ENCODE measurements at regions not wholly inside any gene's neighbourhood (a gene's known extent, or its start where the extent isn't known, plus 50 kb on each side); places are given as distances from the start of the nearest gene placed in this dataset.
"Not testable (repeated sequence)": the region's sequence is repeated elsewhere in the genome, so short reads cannot be mapped to it uniquely, and the experiment has no call there.

DNA sequence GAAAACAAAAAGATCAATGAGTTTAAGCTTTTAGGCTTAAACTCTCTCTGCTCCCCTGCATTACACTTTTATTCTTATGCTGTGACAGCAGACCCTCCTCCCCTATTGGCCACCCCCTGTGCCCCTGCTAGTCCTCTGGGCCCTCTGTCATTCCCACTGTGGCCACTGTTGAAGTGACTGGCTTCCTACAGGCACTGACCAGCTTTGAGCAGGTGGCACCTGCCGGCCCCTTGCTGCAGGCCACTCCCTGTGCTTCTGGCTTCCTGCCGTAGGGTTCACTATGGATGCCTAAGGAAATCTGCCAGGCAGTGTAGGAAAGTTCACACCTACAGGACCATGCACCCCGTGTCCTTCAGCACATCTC, 156.5 kb upstream of the L3MBTL4 start:
- no peak for DNase-seq (ENCODE audit: low read depth)

DNA sequence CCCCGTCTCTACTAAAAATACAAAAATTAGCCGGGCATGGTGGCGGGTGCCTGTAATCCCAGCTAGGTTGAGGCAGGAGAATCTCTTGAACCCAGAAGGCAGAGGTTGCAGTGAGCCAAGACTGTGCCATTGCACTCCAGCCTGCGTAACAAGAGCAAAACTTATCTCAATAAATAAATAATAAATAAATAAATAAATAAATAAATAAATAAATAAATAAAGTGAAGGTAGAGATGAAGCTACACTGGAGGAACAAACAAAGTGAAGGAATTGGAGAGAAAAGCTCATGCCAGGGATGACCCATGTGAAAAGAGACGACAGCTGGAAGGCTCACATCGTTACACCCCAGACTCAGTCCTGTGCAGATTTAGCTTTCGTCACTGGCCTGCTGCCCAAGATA, 157.3 kb upstream of the ARHGAP28 start:
- not testable (repeated sequence) for DNase-seq (ENCODE audit: low read depth)

DNA sequence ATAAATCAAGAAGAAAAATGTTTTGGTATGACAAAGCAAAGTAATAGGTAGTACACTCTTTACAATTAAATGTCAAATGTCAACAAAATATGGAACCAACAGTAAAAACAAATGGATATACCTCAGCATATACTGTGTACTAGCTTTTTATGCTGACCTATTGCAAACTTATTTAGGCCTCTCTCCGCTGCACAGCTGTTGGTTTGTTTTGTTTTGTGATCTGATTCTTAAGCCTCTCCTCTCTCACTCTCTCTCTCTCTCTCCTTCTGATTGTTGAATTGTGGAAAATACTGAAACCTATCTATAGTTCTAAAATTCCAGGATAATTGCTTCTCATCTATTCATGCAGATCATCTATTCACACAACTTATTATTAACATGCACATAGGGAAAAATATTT, 154.9 kb upstream of the ARHGAP28 start:
- no peak for DNase-seq (ENCODE audit: low read depth)

DNA sequence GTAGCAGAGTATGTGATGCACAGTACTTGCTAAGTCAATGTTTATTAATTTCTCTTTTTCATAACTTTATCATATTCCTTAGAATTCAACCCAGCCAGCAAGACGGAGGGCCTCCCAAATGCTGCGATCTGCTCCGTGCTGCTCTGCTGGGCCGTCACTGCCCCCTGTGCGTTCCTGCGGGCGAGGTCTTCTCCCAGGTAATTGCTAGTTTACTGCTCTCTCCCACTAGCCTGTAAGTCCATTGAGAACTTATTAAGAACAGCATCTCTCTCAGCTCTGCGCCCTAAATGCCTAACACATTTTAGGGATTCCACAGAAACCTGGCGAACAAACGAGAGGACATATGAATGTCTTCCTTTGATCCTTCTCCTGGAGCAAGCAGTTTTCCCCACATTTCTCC, 153.6 kb upstream of the ARHGAP28 start:
- no peak for DNase-seq (ENCODE audit: low read depth)

DNA sequence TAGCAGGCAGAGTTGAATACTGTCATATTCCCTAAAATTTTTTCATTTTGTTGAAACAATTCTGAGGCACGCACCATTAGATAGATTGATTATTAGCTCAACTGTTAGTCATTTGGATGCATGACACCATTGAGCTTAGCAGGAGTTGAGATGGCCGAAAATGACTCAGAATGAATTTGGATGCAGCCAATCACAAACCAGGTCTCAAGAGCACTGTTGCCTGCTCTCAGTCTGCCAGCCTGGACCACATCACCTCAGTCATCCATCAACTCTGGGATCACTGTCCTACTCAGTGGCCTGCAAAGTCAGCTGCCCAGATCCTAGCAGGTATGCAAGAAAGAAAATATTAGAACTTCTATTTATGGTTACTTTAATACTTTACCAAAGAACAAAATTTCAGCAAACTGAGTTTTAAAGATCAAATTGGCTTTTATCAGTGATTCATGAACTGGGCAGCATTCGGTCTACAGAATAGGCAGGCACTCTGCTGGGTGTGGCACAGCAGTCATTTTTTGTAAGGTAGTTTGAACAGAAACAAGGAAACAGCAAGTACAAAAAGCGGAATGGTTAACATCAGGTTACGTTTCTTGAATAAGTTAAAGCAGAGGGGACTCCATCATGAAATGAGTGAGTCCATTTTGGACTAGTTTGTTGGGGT, 152.7 kb upstream of the ARHGAP28 start:
- no peak for DNase-seq (ENCODE audit: low read depth)

DNA sequence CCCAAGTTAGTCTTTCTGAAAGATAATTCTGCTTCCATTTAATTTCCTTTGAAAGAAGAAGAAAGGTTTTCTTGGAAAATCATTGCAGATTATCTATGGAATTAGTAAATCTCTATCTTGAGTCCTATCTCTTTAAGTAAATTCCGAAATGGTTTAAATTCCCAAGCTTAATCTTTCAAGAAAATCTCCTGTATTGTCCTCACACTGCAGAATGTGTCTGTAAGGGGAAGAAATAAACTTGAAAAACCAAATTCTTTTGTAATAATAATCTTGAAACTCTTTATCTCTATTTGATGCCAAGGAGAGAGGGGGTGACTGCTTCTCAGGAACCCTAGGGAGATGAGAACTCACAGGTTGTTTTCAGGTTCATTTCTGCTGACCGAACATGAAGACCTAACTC, 150.8 kb upstream of the ARHGAP28 start:
- no peak for DNase-seq (ENCODE audit: low read depth)

DNA sequence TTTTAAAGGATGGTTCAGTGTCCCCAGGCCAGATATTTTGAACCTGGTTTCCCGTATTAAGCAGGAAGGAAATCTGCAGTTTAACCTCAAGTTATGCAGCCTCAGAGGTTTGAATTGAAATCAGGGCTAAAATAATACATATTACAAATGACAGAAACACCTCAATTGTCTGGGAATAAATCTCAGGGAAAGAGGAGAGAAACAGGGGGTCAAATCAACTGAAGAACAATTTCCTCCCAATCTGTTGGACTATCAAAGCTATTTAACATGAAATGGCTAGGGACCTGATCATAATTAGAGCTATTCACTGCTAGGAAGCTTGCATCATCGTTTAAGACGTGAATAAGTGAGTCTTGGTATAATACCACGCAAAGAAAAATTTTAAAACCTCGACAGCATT, 150.0 kb upstream of the ARHGAP28 start:
- no peak for DNase-seq (ENCODE audit: low read depth)

DNA sequence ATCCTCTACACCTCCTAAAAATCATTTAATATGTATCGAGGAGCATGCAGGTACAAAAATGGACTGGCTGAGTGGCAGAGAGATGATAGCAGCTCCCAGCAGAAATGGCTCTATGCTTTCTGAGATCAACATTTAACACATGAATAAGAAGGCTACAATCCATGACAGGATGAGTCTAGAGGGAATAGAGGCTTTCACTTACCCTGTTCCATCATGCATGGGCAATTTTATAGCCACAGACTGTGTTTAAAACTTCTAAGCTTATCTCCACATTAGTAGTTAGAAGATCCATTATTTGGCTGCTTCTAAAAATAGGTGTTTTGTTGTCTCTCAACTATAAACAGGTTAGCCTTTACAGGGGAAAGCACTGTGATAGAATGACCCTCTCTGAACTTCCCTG, 149.1 kb upstream of the ARHGAP28 start:
- DNase-seq (ENCODE audit: low read depth) = no peak

DNA sequence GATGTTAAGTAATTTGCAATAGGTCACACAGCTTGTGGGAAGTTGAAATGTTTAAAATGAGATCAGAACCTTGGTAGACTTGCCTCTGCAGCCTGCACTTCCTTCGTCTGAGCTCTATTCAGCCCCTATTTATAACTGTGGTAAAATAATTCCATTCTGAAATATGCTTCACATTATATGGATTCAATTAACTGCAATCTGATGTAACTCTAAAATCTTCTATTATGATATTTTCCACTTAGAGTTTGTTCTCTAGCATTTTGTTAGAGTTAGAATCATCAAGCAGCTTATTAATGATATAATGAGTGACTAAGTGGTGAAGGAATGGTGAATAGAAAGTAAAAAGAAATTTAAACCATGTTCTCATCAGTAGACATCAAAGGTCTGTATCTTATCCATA, 139.6 kb upstream of the ARHGAP28 start:
- DNase-seq (ENCODE audit: low read depth) = no peak

DNA sequence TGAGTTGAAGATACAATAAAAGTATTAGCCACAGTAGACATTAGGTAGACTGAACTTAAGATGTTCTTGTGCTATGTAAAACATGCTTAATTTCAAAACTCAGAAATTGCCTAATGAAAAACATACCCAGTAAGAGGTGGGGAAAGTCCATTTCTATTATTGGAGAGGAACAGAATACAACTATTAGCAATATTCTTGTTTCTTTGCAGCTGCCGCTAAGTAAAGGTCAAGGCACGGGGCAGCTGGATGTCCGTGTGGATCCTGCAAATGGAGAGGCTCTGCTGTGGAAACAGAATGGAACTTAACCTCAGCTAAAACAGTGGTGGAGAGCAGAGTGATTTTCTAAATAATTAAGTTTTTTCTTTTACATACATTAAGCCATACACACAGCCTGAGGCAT, 139.2 kb upstream of the ARHGAP28 start:
- no peak for DNase-seq (ENCODE audit: low read depth)

DNA sequence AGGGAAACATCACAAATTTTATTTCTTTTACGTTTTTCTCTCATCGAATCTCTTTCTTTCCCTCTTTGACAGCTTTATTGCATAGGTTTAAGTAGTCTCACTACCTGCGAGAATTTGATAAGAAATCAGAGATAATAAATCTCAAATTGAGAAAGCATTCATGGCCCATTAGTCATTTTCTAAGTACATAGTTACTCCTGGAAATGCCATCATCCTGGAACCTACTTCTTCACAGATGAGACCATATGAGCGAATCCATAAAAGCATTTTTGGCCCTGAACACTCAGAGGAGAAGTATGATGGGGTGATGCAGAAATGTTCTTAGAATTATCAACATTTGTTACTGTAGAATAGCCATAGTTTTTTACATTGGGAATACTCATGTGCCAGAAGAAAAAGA, 138.0 kb upstream of the ARHGAP28 start:
- peak; percentile 35 for DNase-seq (ENCODE audit: low read depth)

DNA sequence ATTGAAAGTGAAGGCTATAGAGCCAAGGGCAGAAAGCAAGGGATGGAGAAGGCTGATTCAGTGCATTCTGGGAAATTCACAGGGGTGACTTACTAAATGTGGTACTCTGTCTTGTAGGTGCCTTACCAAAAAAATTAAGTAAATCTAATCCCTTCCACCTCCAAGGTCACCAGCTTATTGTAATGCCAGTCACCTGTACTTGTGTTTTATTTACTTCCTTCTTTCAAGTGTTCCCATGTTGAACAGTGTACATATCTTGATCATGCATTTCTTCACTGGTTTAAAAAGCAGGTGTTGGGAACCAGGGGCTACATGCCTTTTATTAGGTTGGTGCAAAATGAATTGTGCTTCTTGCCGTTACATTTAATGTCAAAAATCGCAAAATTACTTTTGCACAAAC, 137.0 kb upstream of the ARHGAP28 start:
- no peak for DNase-seq (ENCODE audit: low read depth)

DNA sequence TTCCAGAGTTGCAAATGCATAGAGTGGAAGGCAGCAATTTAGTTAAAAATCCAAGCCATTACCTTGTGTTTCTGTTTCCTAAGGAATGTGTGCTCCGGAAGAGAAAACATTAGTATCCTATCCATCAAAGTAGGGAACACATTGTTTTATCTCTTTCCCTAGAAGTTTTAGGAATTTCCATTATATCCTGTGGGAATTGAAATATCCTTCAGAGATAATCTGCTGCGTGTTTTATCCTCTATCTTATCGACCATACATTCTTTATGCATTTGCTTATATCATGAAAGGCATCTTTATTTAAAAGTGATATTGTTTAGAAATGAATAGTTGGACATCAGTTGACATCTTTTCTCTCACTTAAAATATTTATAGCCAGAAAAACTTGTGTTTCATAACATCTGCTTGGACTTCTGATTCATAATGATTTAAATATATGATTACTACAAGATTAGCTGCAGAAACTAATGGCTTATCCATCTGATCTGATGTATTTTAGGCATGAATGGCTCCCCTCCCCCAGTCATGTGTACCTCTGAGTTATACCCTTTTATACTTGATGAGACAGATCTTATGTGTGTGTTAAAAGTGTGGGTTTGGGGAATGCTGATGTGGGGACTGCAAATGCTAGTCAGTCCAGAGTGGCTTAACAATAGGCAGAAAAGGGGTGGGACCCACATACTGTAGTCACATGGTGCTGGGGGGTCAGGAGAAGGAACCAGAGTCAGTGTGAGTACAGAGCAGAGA, 136.2 kb upstream of the ARHGAP28 start:
- no peak for DNase-seq (ENCODE audit: low read depth)

DNA sequence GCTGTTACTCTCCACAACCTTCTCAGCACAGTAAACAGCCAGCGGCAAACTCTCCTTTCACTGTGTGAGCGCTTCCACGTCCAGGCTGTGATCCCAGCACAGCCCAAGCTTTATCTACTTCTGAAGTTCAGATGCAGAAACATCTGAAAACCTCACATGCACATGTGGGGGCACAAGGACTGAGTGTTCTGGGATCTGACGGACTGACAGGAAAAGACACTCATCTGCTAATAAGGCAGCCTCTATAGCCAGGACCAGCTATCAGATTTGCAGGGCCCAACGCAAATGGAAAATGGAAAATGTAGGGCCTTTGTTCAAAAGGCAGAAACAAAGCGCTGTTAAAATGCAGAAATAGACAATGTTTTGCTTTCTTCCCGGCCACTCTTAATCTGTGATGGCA, 133.8 kb upstream of the ARHGAP28 start:
- no peak for DNase-seq (ENCODE audit: low read depth)

DNA sequence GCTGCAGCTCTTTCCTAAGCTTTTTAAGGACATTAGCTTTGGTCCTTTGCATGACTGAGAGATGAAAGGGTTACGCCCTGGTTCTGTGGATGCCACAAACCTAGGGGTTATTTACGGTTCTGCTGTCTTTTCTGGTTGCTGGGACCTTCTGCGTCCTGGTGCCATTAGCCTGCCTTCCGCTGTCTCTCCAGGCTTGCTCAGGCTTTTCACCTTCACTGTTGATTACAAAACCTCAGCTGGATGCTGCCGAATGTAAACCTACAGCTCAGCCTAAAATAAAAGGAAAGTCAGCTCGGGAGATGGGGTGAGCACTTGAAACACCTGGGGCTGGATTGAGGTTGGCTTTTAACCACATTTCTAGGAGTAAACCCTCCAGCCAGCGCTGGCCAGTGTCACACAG, 130.9 kb upstream of the ARHGAP28 start:
- no peak for DNase-seq (ENCODE audit: low read depth)

DNA sequence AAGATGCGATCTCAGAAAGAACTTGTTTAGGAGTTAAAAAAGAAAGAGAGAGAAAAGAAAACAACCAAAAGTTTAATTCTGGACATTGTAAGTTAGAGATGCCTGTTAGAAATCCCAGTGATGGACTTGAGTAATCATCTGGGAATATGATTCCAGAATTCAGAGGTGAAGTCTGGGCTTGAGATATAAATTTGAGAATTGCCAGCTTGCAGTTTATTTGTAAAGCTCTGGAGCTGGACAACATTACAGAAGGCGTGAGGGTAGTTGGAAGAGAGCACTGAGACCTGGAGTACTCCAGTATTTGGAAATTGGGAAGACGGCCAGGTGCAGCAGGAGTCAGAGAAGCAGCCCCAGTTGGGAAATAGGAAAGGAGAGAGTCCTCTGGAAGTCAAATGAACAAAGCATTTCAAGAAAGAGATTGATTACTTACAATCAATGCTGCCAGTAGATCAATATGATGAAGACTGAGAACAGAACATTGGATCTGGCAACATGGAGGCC, 128.8 kb upstream of the ARHGAP28 start:
- DNase-seq (ENCODE audit: low read depth) = no peak

DNA sequence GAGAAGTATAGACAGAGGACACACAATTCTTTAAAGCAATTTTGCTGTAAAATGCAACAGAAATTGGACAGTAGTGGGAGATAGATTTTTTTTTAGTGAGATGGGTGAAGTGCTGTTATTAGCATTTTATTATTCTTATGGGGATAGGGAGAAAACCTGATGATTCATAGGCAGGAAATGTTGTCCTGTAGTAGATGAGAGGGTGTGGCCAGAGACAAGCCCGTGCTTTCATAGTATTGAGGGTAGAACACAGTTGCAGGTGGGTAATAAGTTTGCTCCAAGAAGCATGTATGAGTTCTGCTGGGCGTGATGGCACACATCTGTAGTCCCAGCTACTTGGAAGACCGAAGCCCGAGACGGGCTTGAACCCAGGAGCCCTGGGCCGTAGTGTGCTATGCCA, 128.3 kb upstream of the ARHGAP28 start:
- peak; percentile 22 for DNase-seq (ENCODE audit: low read depth)

DNA sequence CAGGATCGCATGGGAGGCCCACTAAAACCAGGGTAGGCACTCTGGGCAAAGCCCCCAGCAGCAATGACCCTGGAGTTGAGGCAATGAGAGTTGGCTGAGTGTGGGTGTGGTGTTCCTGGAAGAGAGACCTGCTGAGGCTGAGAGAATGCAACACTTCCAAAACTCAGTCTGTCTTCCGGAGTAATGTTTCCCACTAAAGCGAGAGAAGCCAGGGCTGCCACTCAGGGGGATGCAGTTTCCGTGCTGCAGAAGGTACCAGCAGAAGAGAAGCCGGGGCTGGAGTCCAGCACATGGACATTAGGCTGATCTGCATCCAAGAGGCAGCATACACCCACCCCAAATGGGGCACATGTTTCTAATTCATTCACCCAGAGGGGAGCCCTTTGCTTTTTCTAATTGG, 127.2 kb upstream of the ARHGAP28 start:
- no peak for DNase-seq (ENCODE audit: low read depth)

DNA sequence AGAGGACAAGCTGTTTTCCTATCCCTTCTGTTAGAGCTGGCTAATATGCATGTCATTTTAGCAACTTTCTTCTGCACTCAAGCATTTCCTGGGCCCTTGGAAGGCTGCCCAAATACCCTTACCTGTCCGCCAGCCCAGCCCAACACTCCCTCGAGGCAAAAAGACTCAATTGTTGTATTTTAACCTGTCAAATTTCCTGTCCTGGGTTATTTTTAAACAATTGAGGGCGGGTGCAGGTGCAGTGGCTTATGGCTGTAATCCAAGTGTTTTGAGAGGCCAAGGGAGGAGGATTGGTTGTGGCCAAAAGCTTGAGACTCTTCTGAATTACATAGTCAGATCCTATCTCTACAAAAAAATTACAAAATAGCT, 125.0 kb upstream of the ARHGAP28 start:
- DNase-seq (ENCODE audit: low read depth) = no peak

DNA sequence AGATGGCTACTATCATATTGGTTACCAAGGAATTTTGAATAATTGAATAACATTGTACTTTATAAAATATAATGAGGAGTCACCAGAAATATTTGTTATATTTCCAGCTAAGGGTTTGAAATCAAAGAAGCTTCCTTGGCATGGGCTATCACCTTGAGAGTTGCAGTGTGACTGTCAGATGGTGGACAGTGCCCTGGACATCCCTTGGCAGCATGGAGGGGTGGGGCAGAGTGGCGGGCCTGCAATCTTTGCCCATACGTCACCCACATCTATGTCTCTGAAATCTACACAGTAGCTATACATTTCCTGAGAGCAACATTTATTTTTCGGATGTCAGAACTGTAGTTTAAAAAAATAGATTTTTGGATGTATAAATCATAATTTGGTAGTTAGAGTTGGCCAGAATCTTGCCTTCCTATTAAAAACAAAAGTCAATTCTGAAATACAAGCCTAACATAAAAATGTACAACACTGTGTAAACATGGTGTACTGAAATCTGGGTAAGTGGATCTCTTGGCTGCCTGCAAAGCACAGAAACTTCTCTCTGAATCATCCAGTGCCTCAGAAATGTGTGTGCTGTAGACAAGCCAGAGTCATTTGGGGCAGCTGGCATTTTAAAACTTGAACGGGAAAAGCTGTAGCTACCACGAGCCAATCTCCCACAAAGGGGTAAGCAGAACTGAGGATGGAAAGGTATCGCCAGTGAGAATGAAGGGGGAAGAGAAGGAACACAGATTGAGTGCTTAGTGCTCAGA, 124.2 kb upstream of the ARHGAP28 start:
- no peak for DNase-seq (ENCODE audit: low read depth)

DNA sequence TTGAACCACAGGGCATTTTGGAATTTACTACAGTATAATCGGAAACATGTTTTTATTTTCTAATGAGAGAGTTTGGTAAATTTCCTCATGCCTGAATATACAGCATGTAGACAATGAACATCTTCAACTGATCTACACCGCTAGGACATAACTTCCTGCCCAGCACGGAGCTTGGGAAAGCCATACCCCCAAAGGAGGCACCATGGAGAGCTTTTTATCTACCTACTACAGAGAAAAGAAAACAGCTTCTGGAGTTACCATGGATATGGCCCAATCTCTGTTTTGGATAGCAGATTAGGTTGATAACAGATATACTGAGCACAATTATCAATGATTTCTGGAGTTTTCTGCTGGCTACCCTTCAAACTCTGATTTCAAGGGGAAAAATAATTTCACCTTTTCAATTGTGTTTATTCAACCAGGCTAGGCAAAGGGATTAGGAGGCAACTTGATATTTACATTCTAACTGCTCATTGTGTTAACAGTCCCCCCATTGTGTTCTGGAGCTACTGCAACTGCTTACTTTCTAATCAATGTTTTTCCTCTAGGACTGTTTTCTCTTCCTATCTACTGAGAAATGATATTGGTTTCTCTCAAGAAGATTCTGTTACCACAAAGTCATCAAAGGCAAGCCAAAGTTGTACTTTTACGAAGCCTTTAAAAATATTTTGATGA, 123.0 kb upstream of the ARHGAP28 start:
- no peak for DNase-seq (ENCODE audit: low read depth)

DNA sequence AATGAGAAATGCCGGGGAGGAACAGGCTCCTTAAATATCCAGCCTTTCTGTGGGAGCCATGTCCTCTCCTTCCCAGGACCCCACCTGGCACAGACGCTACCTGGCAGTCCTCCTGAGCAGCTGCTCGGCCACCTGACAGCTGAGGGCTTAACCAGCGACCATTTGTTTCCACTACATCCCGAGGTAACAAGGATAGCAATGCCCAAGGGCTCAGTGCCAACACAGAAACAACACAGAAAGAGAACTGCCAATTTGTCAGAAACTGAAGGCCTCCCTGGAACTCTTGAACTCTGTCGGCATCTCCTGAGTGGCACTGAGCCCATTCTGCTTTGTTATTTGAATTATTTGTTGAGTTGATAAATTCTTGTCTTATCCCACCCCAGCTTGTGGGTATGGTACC, 122.2 kb upstream of the ARHGAP28 start:
- DNase-seq (ENCODE audit: low read depth) = no peak
